NCI-H2081 treated with DMSO at 0.1 percent for 48 hours (cell line): ENCODE measurements at regions not wholly inside any gene's neighbourhood (a gene's known extent, or its start where the extent isn't known, plus 50 kb on each side); places are given as distances from the start of the nearest gene placed in this dataset.
"Not testable (repeated sequence)": the region's sequence is repeated elsewhere in the genome, so short reads cannot be mapped to it uniquely, and the experiment has no call there.

ENCODE experiments used
- DNase-seq: peaks from one replicate; lab custom pipeline; 2025; lab: John Stamatoyannopoulos, UW

DNA sequence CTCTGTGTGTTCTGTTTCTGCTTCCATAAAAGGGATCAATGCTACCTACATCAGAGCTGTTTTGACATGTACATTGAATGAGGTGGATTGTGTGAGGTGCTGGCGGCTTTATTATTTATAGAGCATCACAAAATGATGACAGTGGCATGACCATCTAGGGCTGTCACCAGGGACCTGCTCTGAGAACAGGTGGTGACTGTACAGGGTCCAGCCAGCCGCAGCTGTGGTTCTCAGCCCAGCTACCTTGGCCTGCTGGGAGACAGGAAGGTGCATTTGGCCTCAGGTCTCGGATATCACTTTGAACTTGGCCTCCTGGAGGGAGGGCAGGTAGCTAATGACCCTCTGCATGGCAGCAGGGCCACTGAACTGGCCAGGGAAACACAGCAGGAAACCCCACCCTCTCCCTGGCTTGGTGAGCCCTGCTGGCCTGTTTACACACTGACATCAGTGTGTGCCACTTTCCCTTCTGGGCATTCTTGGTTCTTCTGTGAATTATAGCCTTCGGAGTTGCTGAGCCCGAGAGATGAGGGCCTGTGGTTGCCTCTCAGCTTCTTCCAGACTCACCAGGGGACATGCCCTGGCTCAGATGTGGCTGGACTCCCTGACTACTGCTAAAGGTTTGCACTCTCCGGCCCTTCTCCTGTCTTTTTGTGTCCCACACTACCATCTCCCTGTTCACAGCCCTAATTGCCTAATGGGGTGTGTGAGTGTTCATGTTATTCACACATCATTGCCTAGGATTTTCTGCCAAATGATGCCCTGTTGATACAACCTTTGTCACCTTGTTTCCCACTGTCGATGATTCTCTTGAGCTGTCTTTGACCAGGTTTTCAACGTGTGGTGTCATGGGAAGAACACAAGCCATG lies 109.2 kb upstream of the RAB12 start:
- DNase-seq, result no peak

DNA sequence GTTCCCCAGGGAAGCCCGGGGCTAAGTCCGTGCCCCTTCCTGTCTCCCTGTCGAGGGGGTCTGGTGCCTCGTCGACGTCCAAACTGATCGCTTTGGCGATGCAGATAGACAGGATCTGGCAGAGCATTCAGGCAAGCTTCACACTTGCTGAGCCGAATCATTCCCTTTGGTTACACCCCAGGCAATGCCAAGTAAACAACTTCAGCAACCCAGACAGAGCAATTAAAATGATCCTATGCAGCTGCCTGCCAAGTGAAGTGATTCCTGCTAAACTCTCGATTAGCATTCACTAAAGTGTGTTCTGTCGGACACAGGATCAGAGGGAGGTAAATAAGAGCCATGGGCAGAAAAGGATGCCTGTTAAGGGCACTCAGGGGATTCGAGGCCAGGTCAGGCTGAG lies 108.2 kb upstream of the RAB12 start:
- DNase-seq, result peak; percentile 23

DNA sequence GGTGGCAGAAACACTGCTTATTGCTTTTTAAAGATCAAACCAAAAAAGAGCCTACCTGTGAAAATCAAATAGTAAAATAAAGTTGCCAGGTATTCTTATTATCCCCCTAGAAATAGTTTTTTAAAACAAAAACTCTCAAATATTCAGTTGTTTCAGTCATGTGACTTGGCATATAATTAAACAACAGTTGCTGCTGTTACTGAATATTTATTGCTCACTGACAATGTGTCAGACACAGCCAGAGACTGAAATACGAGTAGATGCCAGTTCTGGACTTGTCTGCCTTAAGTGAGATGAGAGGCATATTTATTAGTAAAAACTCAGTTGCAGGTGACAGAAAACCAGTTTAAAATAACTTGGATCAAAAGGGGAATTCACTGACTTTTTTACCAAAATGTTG lies 106.0 kb upstream of the RAB12 start:
- DNase-seq, result no peak

DNA sequence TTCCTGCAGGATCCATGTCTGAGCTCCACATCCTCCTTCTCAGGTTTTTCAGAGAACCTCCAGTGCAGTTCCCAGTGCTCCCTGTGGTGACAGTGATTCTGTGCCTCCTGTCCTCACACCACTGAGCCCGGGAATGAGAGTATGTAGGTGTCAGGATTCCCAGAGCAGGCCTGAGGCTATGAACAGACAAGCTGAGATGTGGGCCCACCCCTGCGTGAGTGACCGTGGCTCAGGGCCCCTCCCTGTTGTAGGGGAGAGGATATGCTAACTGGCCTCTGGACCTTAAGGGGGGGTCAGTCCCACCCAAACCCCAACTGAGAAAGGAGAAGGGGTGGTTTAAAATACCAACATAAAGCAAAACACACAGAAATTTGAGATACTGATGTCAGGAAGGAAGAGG lies 104.8 kb upstream of the RAB12 start:
- DNase-seq, result no peak

DNA sequence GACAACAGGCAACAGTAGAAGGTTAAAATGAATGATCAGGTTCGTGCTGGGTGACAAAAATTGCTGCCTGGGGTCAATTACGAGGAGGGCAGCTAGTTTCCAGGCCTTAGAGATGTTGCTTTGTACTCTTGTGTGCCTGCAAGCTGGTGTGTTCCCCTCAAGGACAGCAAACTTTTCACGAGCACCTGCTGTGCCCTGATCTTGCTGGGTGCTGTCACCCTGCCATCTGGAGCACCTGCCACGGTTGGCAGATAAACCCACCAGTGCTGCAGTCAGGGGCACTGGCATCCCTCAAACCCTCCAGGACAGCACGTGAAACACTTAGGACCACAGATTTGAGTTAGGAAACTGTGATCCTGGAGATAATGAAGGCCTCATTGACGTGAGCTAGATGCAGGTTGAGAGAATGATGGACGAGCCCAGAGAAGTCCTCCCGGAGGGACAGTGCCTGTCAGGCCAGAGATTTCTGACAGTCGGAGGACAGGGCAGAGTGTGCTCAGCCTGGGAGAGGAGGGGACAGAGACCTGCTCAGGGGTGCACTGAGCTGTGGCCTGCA lies 104.3 kb upstream of the RAB12 start:
- no peak for DNase-seq

DNA sequence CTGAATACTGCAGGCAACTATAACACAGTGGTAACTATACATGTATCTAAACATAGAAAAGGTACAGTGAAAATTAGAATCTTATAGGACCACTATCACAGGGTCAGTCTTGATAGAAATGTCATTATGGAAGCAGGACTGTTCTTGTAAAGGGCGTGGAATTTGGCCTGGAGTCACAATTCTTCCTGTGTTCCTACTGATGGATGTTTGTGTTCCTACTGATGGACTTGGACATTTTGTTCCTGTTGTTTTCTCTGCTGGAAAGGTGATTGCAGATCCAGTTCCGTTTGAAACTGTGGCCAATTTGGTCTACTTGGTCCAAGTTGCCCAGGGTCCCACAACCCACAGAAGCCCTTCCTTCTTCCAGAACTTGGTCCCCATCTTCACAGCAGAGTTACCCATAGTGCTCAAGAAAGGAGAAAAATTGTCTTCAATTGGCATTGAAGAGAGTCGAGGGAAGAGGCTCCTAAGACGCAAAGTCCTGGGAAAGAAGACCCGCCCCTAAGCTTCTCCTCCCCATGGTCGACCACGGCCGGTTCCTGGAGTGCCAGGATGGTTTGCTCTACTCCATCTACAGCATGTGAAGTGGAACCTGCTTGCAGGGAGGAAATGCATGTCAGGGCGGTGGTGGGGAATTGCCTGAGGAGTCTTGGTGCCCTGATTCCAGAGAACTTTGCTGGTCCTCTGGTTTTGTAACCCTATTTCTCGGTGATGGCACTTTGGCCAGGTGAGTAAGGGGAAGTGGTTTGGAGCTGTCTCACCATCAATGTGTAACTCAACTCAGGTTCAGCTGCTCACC lies 102.8 kb upstream of the RAB12 start:
- no peak for DNase-seq

DNA sequence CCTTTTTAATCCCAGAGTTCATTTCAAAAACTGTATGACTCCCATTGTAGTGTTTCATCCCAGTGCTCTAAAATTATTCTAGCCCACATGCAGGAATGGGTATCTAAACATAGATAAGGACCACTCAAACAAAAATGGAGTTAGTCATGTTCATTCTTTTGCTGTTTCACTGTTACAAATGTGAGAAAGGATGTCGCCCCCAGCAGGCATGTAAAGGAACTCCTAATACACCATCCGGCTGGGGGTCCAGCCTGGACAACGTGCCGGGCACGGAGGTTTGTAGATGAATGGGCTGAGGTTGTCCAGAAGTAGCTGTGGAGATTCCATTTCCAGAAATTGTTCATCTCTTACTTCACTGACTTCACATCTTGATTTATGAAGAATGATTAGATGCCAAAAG lies 101.9 kb upstream of the RAB12 start:
- DNase-seq, result no peak

DNA sequence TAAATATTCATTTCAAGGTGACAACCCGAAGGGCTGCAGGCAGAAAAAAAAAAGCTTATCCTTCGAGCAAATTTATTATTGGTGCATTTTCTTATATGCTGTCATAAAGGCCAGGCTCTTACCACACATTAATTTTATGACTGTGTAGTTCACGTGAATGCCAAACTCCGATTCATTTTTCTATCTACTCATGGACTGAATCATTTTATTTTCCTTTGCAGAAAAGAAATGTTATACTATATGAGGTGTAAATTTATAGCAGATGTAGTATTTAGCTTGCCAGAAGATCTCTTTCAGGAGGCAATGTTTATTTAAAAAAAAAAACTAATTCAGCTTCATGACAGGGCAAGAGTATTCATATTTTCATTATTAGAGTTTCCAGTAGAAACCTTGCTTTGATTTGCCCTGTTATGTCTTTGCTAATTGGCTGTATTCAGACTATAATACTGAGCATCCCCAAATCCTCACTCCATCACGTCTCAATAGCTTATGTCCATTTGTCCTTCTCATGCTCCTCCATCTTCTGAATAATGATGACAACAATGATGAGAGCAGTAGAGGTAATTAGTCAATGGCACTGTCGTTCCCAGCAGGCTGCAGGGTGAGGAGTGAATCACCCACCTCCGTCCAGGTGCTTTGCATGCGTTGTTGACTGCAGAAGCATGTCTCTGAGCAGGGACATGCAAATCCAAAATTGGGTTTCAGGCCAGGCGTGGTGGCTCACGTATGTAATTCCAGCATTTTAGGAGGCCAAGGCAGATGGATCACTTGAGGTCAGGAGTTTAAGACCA lies 101.1 kb upstream of the RAB12 start:
- DNase-seq, result no peak

DNA sequence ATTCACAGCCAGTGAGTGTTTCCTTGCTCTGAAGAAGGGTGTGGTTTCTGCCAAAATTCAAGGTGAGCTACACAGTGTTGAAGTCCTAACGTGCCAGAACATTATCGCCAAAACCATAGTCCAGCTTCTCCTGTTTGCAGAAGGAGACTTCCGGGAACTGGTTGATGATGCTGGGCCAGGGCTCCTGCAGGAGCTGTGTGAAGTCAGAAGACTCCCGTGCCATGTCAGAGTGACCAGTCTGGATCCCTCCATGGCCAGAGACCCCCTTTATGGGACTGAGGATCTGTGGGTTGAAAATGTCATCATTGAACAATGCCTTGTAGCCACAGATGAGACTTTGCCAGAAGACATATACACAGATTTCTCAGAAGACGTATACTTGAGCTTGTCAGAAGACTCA lies 96.0 kb upstream of the RAB12 start:
- no peak for DNase-seq

DNA sequence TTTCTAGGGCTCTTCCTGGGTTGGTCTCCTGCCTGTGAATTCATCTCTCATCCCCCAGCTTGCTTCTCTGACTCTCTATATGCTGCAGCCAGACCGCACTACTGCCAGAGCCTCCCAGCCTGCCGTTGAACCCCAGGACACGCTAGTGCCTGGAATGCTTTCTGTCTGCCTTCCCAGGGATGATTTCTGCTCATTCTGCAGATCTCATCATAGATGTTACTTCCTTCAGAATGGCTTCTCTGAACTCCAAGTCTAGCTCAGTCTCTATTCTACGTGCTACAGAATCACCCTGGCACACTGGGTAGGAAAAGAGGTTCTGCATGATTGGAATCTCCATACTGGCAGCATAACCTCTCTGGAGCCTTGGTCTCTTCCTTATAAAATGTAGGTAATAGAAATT lies 94.8 kb upstream of the RAB12 start:
- no peak for DNase-seq

DNA sequence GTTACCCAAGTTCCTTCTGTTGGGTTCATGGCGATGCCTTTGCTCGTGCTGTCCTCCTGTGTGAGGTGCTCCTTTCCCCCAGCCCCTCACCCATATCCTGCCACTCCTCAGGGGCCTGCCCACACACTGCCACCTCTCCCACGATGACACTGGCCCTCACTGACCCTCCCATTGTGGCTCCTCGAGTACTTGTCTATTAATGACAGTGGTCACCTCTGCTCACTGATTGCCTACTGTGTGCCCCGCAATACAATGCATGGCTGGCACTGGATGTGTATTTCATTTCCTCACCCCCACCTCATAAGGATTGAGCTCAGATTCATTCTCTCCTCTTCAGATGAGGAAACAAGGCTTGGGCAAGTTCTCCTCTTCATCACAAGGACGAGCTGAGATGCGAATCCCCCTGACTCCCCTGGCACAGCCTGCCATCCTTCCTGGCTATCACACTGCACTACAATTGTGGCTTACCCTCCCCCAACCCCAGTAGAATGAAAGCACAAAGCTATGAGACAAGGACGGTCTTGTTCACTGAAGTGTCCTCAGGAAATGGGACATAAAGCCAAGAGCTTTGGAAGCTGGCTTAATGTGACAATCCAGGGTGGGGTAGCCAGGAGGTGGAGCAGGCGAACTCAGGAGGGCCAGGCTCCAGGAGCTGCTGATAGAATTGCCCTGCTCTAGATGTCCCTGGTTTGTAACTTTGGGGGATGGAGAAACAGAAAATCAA lies 93.9 kb upstream of the RAB12 start:
- no peak for DNase-seq

DNA sequence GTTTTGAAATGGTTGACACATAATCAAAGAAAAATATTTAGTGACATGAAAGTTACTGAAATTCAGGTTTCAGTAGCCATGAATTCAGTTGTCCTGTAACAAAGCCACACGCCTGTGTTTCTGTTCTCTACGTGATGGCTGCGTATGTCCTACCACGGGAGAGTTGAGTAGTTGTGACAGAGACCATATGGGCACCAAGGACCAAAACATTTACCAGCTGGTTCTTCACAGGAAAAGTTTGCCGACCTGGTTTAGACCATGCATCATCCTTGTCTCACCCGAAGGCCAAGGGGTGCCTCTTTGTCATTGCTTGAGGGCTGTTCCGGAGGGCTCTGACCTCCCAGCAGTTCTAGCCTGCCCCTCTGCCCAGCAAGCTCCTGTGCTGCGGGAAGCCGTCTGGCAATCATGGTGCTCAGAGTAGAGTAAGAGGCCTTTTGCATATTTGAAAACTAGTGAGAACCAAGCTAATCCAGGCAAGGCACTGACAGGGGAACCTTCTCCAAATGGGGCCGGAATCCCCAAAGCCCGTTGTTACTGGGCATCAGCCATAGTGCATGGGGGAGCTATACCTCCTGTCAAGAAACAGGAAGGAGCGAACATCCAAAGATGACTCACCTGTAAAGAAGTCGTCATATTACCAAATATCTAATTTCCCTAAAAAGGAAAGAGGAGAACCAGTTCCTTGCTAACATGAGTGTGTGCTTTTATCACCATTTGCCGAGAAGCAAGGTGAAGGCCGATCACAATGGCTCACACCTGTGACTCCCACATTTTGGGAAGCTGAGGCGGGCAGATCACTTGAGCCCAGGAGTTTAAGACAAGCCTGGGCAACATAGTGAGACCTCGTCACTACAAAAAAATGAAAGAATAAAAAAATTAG lies 92.6 kb upstream of the RAB12 start:
- DNase-seq, result no peak

DNA sequence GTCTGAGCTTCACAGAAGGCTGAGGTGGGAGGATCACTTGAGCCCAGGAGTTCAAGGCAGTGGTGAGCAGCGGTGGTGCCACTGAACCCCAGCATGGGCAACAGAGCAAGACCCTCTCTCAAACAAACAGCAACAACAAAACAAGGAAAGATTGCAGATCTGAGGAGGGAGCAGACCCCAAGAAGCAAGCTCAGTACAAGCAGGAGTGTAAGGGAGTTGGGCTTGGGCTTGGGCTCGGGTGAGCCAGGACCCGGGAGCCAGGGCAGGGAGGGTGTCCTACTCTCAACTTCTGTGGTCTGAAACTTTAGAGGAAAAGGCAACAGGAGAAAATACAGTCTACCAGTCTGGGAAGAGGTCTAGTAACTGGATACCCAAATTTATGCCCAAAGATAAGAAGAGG lies 92.0 kb upstream of the RAB12 start:
- DNase-seq, result no peak

DNA sequence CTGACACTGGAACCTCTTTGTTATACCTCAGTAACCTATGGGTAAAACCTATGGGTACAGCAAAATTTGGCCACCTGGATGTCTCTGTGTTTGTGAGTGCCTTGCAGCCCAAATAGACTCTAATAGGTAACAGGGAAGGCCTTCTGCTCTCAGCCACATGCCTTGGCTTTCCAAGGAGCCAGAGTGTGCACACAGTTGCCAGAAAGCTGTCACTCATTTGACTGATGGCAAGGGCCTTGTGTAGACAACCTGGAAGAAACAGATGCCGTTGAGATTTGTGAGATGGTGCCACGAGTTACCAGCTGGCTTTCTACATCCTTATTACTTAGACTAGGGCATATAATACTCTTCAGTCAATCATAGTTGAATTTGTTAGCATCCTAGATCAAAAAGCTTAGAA lies 90.1 kb upstream of the RAB12 start:
- DNase-seq, result no peak

DNA sequence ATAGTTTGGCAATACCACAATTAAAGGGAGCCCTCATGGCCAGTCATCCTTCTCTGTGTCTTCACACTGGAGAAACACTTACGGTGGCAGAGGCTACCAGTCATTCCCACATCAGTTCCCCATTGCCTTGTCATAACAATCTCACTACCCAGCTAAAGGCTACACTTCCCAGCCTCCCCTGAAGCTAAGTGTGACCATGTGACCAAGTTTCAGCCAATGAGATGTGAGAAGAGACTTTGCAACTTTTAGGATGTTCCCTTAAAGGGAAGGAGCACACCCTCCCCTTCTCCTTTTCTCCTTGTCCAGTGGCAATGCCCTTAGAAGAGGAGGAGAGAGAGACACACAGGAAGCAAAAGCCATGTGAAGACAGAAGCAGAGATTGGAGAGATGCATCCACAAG lies 89.0 kb upstream of the RAB12 start:
- DNase-seq, result no peak

DNA sequence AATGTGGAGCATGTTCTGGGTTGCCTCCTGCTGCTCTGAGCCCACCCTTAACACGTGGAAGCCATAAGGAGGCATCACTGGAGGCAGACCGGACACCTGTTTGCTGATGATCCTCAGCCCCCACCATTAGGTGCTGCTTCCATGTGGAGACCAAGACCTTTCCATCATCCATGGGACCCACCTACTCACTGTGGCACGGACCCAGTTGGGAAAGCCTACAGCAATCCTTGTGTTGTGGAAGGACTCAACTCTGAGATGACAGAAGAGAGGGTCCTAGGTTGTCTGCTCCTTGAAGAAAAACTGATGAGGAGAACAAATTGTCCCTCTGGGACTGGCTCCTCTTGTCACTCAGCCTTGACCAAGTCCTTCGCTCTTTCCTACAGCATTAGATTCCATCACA lies 86.5 kb upstream of the RAB12 start:
- no peak for DNase-seq

DNA sequence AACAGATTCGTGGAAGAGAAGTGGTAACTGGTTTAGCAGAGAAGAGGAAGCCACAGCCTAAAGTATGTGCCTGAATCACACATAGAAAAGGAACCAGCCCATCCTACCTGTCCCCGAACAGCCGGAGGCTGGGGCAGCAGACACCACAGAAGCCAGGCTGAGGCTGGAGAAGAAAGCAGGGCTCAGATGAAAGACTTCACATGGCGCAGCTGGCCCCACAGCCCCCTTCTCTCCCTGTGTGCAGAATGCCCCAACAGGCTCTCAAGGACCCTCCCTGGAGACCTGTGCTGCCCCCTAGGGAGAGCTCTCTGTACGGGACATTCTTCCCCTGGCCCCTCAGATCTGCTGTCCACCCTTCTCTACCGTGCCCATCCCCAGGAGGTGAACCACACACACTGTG lies 83.5 kb upstream of the RAB12 start:
- DNase-seq, result no peak

DNA sequence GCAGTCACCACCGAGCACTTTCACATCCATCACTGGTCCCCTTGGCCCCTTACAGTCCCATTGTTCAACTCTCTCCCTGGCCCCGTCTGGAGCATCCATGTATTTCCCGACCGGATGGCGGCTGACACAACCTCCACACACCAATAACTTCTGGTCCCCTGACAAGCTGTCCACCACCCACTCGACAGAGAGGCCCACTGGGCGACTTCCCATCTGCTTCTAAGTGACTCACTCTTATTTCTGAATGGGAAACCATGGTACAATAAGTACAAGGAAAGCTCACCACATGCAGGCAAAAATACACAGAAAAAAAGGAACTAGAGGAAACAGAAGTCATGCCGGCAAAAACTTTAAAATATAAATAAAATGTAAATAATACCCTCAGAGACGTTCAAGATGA lies 82.9 kb upstream of the RAB12 start:
- no peak for DNase-seq

DNA sequence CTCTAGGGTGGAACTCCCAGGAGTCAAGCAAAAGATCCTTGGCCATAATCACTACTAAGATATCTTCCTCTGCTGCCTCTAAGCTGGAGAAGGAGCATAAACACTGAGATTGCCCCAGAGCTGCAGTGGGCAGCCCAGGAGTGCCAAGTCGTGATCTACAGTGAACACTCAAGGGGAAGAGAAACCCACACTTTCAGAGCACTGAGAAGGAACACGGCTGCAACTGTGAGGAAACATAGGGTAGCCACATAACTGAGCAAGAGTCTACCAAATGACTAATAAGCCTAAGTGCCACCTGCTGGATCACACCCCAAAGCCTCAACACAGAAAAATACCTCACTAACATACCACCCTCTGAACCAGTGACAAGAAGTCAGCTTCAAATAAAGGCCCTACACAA lies 79.6 kb upstream of the RAB12 start:
- no peak for DNase-seq

DNA sequence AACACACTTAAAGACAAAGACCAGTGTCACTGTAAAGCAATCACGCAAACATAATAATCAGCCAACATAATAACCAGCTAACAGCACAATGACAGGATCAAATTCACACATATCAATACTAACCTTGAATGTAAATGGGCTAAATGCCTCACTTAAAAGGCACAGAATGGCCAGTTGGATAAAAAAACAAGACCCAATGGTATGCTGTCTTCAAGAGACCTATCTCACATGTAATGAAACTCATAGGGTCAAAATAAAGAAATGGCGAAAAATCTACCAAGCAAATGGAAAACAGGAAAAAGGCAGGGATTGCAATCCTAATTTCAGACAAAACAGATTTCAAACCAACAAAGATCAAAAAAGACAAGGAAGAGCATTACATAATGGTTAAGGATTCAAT lies 78.2 kb upstream of the RAB12 start:
- DNase-seq, result not testable (repeated sequence)

DNA sequence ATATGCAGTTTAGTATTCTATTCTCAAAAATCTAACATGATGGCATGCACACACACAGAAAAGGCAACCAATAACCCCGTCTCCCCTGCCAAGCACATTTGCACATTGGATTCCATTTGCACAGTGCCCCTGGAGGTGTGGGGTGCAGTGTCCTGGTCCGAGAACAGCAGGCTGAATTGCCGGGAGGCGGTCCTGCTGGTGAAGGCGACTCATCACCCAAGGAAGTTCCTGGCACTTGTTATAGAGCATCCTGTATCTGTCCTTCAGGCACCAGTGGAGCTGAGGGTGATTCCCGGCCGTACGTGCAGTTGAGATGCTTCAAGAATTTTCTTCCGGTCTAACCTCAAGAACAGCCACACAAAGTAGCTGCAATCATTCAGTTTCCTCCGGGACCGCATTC lies 73.0 kb upstream of the RAB12 start:
- no peak for DNase-seq
